Mesenchymal stem cell (in vitro differentiated cells and primary cell): ENCODE measurements at regions not wholly inside any gene's neighbourhood (a gene's known extent, or its start where the extent isn't known, plus 50 kb on each side); places are given as distances from the start of the nearest gene placed in this dataset.

Experiments used
- DNase-seq: peaks from one replicate; pipeline ENCODE4 v3.0.0-alpha.2; 2013
- H2AFZ ChIP-seq: one replicate; pipeline ENCODE4 v1.6.1; 2013; ENCODE audit warnings: low read depth, mild to moderate bottlenecking, control low read depth, inconsistent platforms, low read length, moderate library complexity
- H2AK5ac ChIP-seq: 2 replicates; pipeline ENCODE4 v1.6.1; 2013; ENCODE audit warnings: low read length, moderate library complexity, mild to moderate bottlenecking, inconsistent platforms; ENCODE audit not compliant: severe bottlenecking
- H2BK120ac ChIP-seq: one replicate; pipeline ENCODE4 v1.6.1; 2013; ENCODE audit warnings: low read depth, mild to moderate bottlenecking, inconsistent platforms, low read length, moderate library complexity
- H2BK12ac ChIP-seq, 2 experiments: one replicate each; pipeline ENCODE4 v1.6.1; 2013; ENCODE audit warnings: inconsistent platforms in 2 of 2, low read length in 2 of 2, mild to moderate bottlenecking in 2 of 2, moderate library complexity in 2 of 2, control low read depth in 1 of 2
- H2BK15ac ChIP-seq: one replicate; pipeline ENCODE4 v1.6.1; 2013; ENCODE audit warnings: mild to moderate bottlenecking, low read depth, inconsistent platforms; ENCODE audit not compliant: poor library complexity, severe bottlenecking
- H2BK5ac ChIP-seq: 2 replicates; pipeline ENCODE4 v1.6.1; 2013; ENCODE audit warnings: low read depth, mild to moderate bottlenecking, low read length, control low read depth, inconsistent platforms; ENCODE audit not compliant: poor library complexity, severe bottlenecking
- H3K14ac ChIP-seq, 2 experiments: one replicate each; pipeline ENCODE4 v1.6.1; 2013; ENCODE audit warnings: inconsistent platforms in 2 of 2, low read length in 2 of 2, control low read depth in 1 of 2, mild to moderate bottlenecking in 1 of 2, moderate library complexity in 1 of 2
- H3K18ac ChIP-seq, 2 experiments: one replicate each; pipeline ENCODE4 v1.6.1; 2013; ENCODE audit warnings: inconsistent platforms in 2 of 2, low read length in 2 of 2, control low read depth in 1 of 2, low read depth in 1 of 2, mild to moderate bottlenecking in 1 of 2
- H3K23ac ChIP-seq, 2 experiments: one replicate each; pipeline ENCODE4 v1.6.1; 2013; ENCODE audit warnings: inconsistent platforms in 2 of 2, low read length in 2 of 2, mild to moderate bottlenecking in 2 of 2, moderate library complexity in 2 of 2, control low read depth in 1 of 2
- H3K27ac ChIP-seq: 2 replicates; pipeline ENCODE4 v1.5.1; 2013; ENCODE audit warnings: mild to moderate bottlenecking, moderate library complexity, low read length, control low read depth, inconsistent platforms; ENCODE audit not compliant: poor library complexity, severe bottlenecking
- H3K27me3 ChIP-seq, 2 experiments: 2 replicates each; pipeline versions ENCODE4 v1.6.1 to v1.7.0; 2013; ENCODE audit warnings: low read length in 2 of 2, mild to moderate bottlenecking in 2 of 2, moderate library complexity in 2 of 2, control low read depth in 1 of 2, inconsistent platforms in 1 of 2; ENCODE audit not compliant: control insufficient read depth in 1 of 2, insufficient read depth in 1 of 2
- H3K36me3 ChIP-seq, 2 experiments: 2 replicates each; pipeline versions ENCODE4 v1.6.1 to v1.7.0; 2013; ENCODE audit warnings: low read length in 2 of 2, control low read depth in 1 of 2, inconsistent platforms in 1 of 2, low read depth in 1 of 2, mild to moderate bottlenecking in 1 of 2; ENCODE audit not compliant: insufficient read depth in 2 of 2, control insufficient read depth in 1 of 2
- H3K4ac ChIP-seq, 2 experiments: one replicate each; pipeline ENCODE4 v1.6.1; 2013; ENCODE audit warnings: inconsistent platforms in 2 of 2, low read length in 2 of 2, mild to moderate bottlenecking in 2 of 2, moderate library complexity in 2 of 2, control low read depth in 1 of 2, low read depth in 1 of 2
- H3K4me1 ChIP-seq: 2 replicates; pipeline ENCODE4 v1.6.1; 2013; ENCODE audit warnings: low read depth, low read length, control low read depth; ENCODE audit not compliant: control insufficient read depth, insufficient read depth
- H3K4me2 ChIP-seq: 2 replicates; pipeline ENCODE4 v1.6.1; 2013; ENCODE audit warnings: low read length, mild to moderate bottlenecking, inconsistent platforms; ENCODE audit not compliant: poor library complexity, severe bottlenecking
- H3K4me3 ChIP-seq, 2 experiments: 2 replicates each; pipeline versions ENCODE4 v1.5.1 to v1.7.0; 2013; ENCODE audit warnings: low read length in 2 of 2, mild to moderate bottlenecking in 2 of 2, control low read depth in 1 of 2, low read depth in 1 of 2; ENCODE audit not compliant: insufficient read depth in 1 of 2
- H3K79me1 ChIP-seq: replicated peaks from 2 replicates; pipeline ENCODE4 v1.6.1; 2013; ENCODE audit warnings: mild to moderate bottlenecking, control low read depth, low read length, inconsistent platforms; ENCODE audit not compliant: poor library complexity, severe bottlenecking
- H3K9ac ChIP-seq: 2 replicates; pipeline ENCODE4 v1.7.0; 2013; ENCODE audit warnings: mild to moderate bottlenecking, low read length, moderate library complexity
- H3K9me3 ChIP-seq: 2 replicates; pipeline ENCODE4 v1.7.0; 2013; ENCODE audit warnings: mild to moderate bottlenecking, low read length; ENCODE audit not compliant: control insufficient read depth
- H4K8ac ChIP-seq: one replicate; pipeline ENCODE4 v1.6.1; 2013; ENCODE audit warnings: inconsistent platforms, mild to moderate bottlenecking, low read length, moderate library complexity
- H4K91ac ChIP-seq: one replicate; pipeline ENCODE4 v1.6.1; 2013; ENCODE audit warnings: mild to moderate bottlenecking, low read length, inconsistent platforms
- WGBS: methylation state at CpG from one replicate; pipeline ENCODE4 v1.1.7; 2013; ENCODE audit warnings: mixed read lengths; 5-methylcytosine and 5-hydroxymethylcytosine counted together

- Histone ChIP-seq H3K18ac (no peak overlapping the region), H2AK5ac (no peak overlapping the region), H3K27me3 (peaks cover 0 to 23% of the 10 kb centered on the region in 2 experiments), H3K4me2 (no peak overlapping the region), H3K9ac (no peak overlapping the region), H3K4me1 (no peaks in the 10 kb centered on the region), H2BK5ac (no peak overlapping the region), H3K27ac (no peak overlapping the region), H3K4me3 (no peak overlapping the region), H3K4ac (no peak overlapping the region), H3K9me3 (no peaks in the 10 kb centered on the region), H3K79me1 (no peaks in the 10 kb centered on the region), H2AFZ (no peak overlapping the region), H3K36me3 (no peaks in the 10 kb centered on the region), H3K23ac (no peak overlapping the region), H2BK120ac (no peak overlapping the region), H4K91ac (no peak overlapping the region), H2BK12ac (no peak overlapping the region), H2BK15ac (no peak overlapping the region), H3K14ac (no peak overlapping the region), H4K8ac (no peak overlapping the region)
- DNase-seq, result no peak
- 77% methylated on average over 3 of the region's 6 CpGs for WGBS
Measured at GRCh38 chr18:62634979-62635630, 80.2 kb upstream of the PHLPP1 start.

GRCh38 chr18:62637403-62637802 lies 77.9 kb upstream of the PHLPP1 start:
- Histone ChIP-seq H3K9ac (no peak overlapping the region), H3K27me3 (peaks cover 0 to 21% of the 10 kb centered on the region in 2 experiments), H3K79me1 (no peaks in the 10 kb centered on the region), H3K4ac (no peak overlapping the region), H3K9me3 (no peaks in the 10 kb centered on the region), H3K36me3 (no peaks in the 10 kb centered on the region), H2BK12ac (no peak overlapping the region), H2BK120ac (no peak overlapping the region), H2BK15ac (no peak overlapping the region), H4K8ac (no peak overlapping the region), H3K27ac (no peak overlapping the region), H3K4me2 (no peak overlapping the region), H2AFZ (no peak overlapping the region), H3K18ac (no peak overlapping the region), H3K4me1 (no peaks in the 10 kb centered on the region), H3K14ac (no peak overlapping the region), H2AK5ac (no peak overlapping the region), H4K91ac (no peak overlapping the region), H3K23ac (no peak overlapping the region), H3K4me3 (no peak overlapping the region), H2BK5ac (no peak overlapping the region)
- WGBS, result 87% methylated on average over 3 of the region's 3 CpGs
- DNase-seq, result no peak

- no peaks in the 10 kb centered on the region for H3K9me3 ChIP-seq
- H3K14ac ChIP-seq, result no peak overlapping the region
- no peak overlapping the region for H3K4ac ChIP-seq
- no peaks in the 10 kb centered on the region for H3K79me1 ChIP-seq
- H2AK5ac ChIP-seq, result no peak overlapping the region
- no peak overlapping the region for H3K18ac ChIP-seq
- no peak overlapping the region for H3K27ac ChIP-seq
- H4K91ac ChIP-seq, result no peak overlapping the region
- no peak overlapping the region for H3K9ac ChIP-seq
- no peak overlapping the region for H2BK5ac ChIP-seq
- no peak overlapping the region for H2BK120ac ChIP-seq
- no peak overlapping the region for H2BK15ac ChIP-seq
- H2AFZ ChIP-seq, result no peak overlapping the region
- DNase-seq, result peak; percentile 4
- H3K27me3 ChIP-seq, result peaks cover 0 to 19% of the 10 kb centered on the region in 2 experiments
- no peaks in the 10 kb centered on the region for H3K36me3 ChIP-seq
- H3K4me1 ChIP-seq, result no peaks in the 10 kb centered on the region
- H3K23ac ChIP-seq, result no peak overlapping the region
- H3K4me2 ChIP-seq, result no peak overlapping the region
- no peak overlapping the region for H3K4me3 ChIP-seq
- 60% methylated on average over 5 of the region's 7 CpGs for WGBS
- no peak overlapping the region for H4K8ac ChIP-seq
- no peak overlapping the region for H2BK12ac ChIP-seq
Measured at GRCh38 chr18:62637807-62638687, 77.3 kb upstream of the PHLPP1 start.

- Histone ChIP-seq H3K23ac (no peak overlapping the region), H2AK5ac (no peak overlapping the region), H3K14ac (no peak overlapping the region)
Measured at GRCh38 chr18:62643181-62643580, 72.2 kb upstream of the PHLPP1 start.

More at GRCh38 chr18:62643181-62643580, 72.2 kb upstream of the PHLPP1 start:
- H3K4me3 ChIP-seq, result no peak overlapping the region
- H2BK5ac ChIP-seq, result no peak overlapping the region
- no peak overlapping the region for H3K18ac ChIP-seq
- H2BK12ac ChIP-seq, result no peak overlapping the region
- no peak overlapping the region for H2BK120ac ChIP-seq
- no peak overlapping the region for H3K27ac ChIP-seq
- H3K27me3 ChIP-seq, result no peaks in the 10 kb centered on the region
- H2AFZ ChIP-seq, result no peak overlapping the region
- H2BK15ac ChIP-seq, result no peak overlapping the region
- no peaks in the 10 kb centered on the region for H3K9me3 ChIP-seq
- no peak overlapping the region for H3K9ac ChIP-seq
- no peak overlapping the region for H4K91ac ChIP-seq
- H3K4ac ChIP-seq, result no peak overlapping the region
- H3K4me1 ChIP-seq, result no peaks in the 10 kb centered on the region
- no peaks in the 10 kb centered on the region for H3K79me1 ChIP-seq
- no peak for DNase-seq
- WGBS, result 53% methylated on average over 4 of the region's 5 CpGs
- H4K8ac ChIP-seq, result no peak overlapping the region
- H3K4me2 ChIP-seq, result no peak overlapping the region
- no peaks in the 10 kb centered on the region for H3K36me3 ChIP-seq
